Fibroblast of villous mesenchyme (primary cell): ENCODE measurements at regions not wholly inside any gene's neighbourhood (a gene's known extent, or its start where the extent isn't known, plus 50 kb on each side); places are given as distances from the start of the nearest gene placed in this dataset.

Source experiments
- DNase-seq: peaks from one replicate; pipeline ENCODE4 v3.0.0-alpha.2; 2010; ENCODE audit warnings: low read depth
- H3K4me3 ChIP-seq: 2 replicates; pipeline ENCODE4 v1.5.1; 2011; ENCODE audit warnings: low read depth, mild to moderate bottlenecking, low read length
- CTCF ChIP-seq: IDR thresholded peaks from 2 replicates; pipeline ENCODE4 v1.5.1; 2012; ENCODE audit warnings: low read depth, mild to moderate bottlenecking, low read length; ENCODE audit not compliant: insufficient read depth

- TF ChIP-seq CTCF: no peak
- H3K4me3 ChIP-seq: no peak overlapping the region
Observed at GRCh38 chr3:72284471-72284870, 499.5 kb upstream of the PROK2 start.

DNA sequence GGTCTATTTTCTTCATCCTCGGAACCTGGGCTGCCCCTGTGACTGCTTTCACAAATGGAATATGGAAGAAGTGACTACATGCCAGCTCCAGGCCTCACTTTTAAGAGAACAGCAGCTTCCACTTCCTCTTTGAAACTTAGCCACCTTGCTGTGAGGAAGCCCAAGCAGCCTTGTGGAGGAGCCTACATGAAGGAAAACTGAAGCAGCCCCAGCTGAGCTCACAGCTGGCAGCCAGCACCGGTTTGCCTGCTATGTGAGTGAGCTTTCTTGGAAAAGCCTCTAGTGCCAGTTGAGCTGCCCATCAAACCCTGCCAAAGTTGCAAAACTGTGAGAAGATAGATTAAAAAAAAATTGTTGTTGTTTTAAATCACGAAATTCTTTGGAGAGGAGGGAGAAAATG is 498.0 kb upstream of the PROK2 start:
- H3K4me3 ChIP-seq: no peak overlapping the region
- no peak for DNase-seq
- TF ChIP-seq CTCF: no peak

More at GRCh38 chr3:72284471-72284870, 499.5 kb upstream of the PROK2 start:
- DNase-seq: no peak

GRCh38 chr3:72281551-72281950 is 496.6 kb upstream of the PROK2 start:
- TF ChIP-seq CTCF: no peak
- DNase-seq: no peak
- H3K4me3 ChIP-seq: no peak overlapping the region

- DNase-seq: no peak
- no peak overlapping the region for H3K4me3 ChIP-seq
- no peak for TF ChIP-seq CTCF
Observed at GRCh38 chr3:72280876-72281275, 495.9 kb upstream of the PROK2 start.

GRCh38 chr3:72279631-72280041 is 494.7 kb upstream of the PROK2 start:
- no peak for DNase-seq
- TF ChIP-seq CTCF: no peak
- H3K4me3 ChIP-seq: no peak overlapping the region

DNA sequence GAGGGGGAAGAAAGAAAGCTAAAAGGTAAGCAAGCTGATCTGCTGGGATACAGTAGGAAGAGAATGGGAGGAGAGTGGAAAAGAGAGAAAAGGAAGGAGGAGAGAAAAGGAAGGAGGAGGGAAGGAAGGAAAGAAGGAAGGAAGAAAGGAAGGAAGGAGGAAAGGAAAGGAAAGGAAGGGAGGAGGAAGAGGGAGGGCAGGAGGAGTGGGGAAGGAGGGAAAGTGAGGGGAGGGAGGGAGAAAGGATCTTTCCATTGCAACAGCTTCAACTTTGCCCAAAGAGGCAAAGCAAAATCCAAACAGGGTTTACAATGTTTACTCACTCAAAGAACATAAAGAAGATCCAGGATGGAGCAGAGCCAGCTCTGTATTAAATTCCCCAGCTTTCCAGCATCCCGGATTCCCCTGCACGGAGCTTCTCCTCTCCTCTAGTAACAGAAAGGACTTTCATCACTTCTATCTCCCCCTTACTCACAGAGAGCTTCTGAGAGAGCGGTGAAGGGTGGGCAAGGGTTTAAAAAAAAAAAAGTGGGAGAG is 494.2 kb upstream of the PROK2 start:
- DNase-seq: peak; percentile 86
- no peak for TF ChIP-seq CTCF
- H3K4me3 ChIP-seq: no peak overlapping the region
